ENCODE measurements at regions not wholly inside any gene's neighbourhood (a gene's known extent, or its start where the extent isn't known, plus 50 kb on each side); places are given as distances from the start of the nearest gene placed in this dataset.
A peak's percentile ranks its signal among the peaks of the same experiment; 100 is the strongest.

- no peak overlapping the region for H2BK20ac ChIP-seq (ENCODE audit: low read depth, low read length)
- no CpG with 5 or more reads among the region's 1 CpG for WGBS, 2 experiments (ENCODE audit: extremely low coverage in 2 of 2, insufficient read length in 1 of 2)
- H2AK9ac ChIP-seq (replicated peaks; ENCODE audit: low read depth, low read length, poor library complexity): no peak overlapping the region
- H3K4me1 ChIP-seq (ENCODE audit: control insufficient read depth, insufficient read depth, low read length): no peaks in the 10 kb centered on the region
- H3K4me2 ChIP-seq (ENCODE audit: low read depth, low read length): no peak overlapping the region
- H4K20me1 ChIP-seq (ENCODE audit: insufficient read depth, low read length): no peaks in the 10 kb centered on the region
- H2AK5ac ChIP-seq (ENCODE audit: low read depth, low read length): no peak overlapping the region
- H3K27me3 ChIP-seq (ENCODE audit: control insufficient read depth, insufficient read depth, low read length): no peaks in the 10 kb centered on the region
- intact Hi-C loops (cut with micrococcal nuclease): no loop called here
- H2BK5ac ChIP-seq (ENCODE audit: low read depth, low read length, poor library complexity, severe bottlenecking): no peak overlapping the region
- H3K14ac ChIP-seq (replicated peaks; ENCODE audit: low read depth, low read length): no peak overlapping the region
- H4K8ac ChIP-seq (ENCODE audit: low read depth in 2 of 2, low read length in 2 of 2): no peak overlapping the region
- dilution Hi-C loops (cut with HindIII; ENCODE audit: low sequenced_read_pairs, unreplicated experiment): no loop called here
- ATAC-seq (ENCODE audit: low read depth): no peak
- no peak overlapping the region for H3K23ac ChIP-seq (ENCODE audit: low read depth, low read length)
- H3K9me1 ChIP-seq (ENCODE audit: insufficient read depth, low read length): no peaks in the 10 kb centered on the region
- TF ChIP-seq MAZ (IDR thresholded peaks at IDR 0.05; ENCODE audit: borderline replicate concordance, low read depth, low read length): no peak
- TF ChIP-seq, protein P1, sequence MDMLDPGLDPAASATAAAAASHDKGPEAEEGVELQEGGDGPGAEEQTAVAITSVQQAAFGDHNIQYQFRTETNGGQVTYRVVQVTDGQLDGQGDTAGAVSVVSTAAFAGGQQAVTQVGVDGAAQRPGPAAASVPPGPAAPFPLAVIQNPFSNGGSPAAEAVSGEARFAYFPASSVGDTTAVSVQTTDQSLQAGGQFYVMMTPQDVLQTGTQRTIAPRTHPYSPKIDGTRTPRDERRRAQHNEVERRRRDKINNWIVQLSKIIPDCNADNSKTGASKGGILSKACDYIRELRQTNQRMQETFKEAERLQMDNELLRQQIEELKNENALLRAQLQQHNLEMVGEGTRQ (IDR thresholded peaks at IDR 0.05; ENCODE audit: low read depth, low read length): no peak
- TF ChIP-seq BHLHE40 (IDR thresholded peaks at IDR 0.05; ENCODE audit: low read depth, low read length): no peak
- TF ChIP-seq FOS (IDR thresholded peaks at IDR 0.05; ENCODE audit: low read depth, low read length): no peak
- no peak for TF ChIP-seq ELK1 (IDR thresholded peaks at IDR 0.05; ENCODE audit: borderline replicate concordance, low read depth, low read length)
- no peak for TF ChIP-seq SMC3 (IDR thresholded peaks at IDR 0.05; ENCODE audit: low read depth, low read length)
- no peak for TF ChIP-seq CEBPB (IDR thresholded peaks at IDR 0.05; ENCODE audit: low read depth, low read length)
- in situ Hi-C loops (cut with MboI; ENCODE audit: low sequenced_read_pairs): no loop called here
- peaks cover 3% of the 10 kb centered on the region; the same call in 1 of the 2 replicates for H3K9me3 ChIP-seq (ENCODE audit: control insufficient read depth, insufficient read depth, low read length)
- POLR2A ChIA-PET (ENCODE audit: unreplicated experiment): no interaction called here
- CTCF ChIA-PET: interaction anchor here (0.6 kb wide), 1 partner anchor 17 kb away, joined by 3 read pairs; no protein-coding TSS in a partner anchor
- no TSS peak for BruUV-seq (replicated peaks)
- H3K4me3 ChIP-seq (ENCODE audit: insufficient read depth, low read depth, low read length): no peak overlapping the region
- no peak overlapping the region for H3K56ac ChIP-seq (ENCODE audit: extremely low read depth, insufficient read depth, low read length)
- no peak overlapping the region for H3K18ac ChIP-seq (ENCODE audit: low read depth, low read length)
- H2BK120ac ChIP-seq (ENCODE audit: low read depth, low read length): no peak overlapping the region
- no peak overlapping the region for H4K5ac ChIP-seq (ENCODE audit: low read depth, low read length)
- no peak overlapping the region for H3K9ac ChIP-seq (ENCODE audit: low read depth, low read length)
- no peak overlapping the region for H2AFZ ChIP-seq (replicated peaks; ENCODE audit: low read length, poor library complexity)
- no peaks in the 10 kb centered on the region for H3K36me3 ChIP-seq (ENCODE audit: control insufficient read depth, insufficient read depth, low read length)
- H4K91ac ChIP-seq (ENCODE audit: insufficient read depth, low read depth, low read length): no peak overlapping the region
- DNase-seq: peak; percentile 1
- H3K27ac ChIP-seq (ENCODE audit: insufficient read depth, low read length): no peak overlapping the region
- no peak overlapping the region for H3K4ac ChIP-seq (ENCODE audit: low read depth, low read length)
- H3K79me1 ChIP-seq (ENCODE audit: low read depth in 1 of 2, low read length in 2 of 2): no peaks in the 10 kb centered on the region
- H2BK15ac ChIP-seq (ENCODE audit: low read depth, low read length): no peak overlapping the region
Observed at GRCh38 chr9:75455444-75455921, 367.2 kb downstream of the OSTF1 start.
